Lung (tissue), 11 donors: ENCODE measurements at regions not wholly inside any gene's neighbourhood (a gene's known extent, or its start where the extent isn't known, plus 50 kb on each side); places are given as distances from the start of the nearest gene placed in this dataset.

Experiments used
- ATAC-seq: fragments of 200-7000 bp; cut with Tn5 transposase; one replicate; pipeline ENCODE4 v1.9.1; 2020; ENCODE audit warnings: moderate number of reproducible peaks; ENCODE audit not compliant: insufficient read depth, low FRiP score
- DNase-seq, 3 donors: peaks; one replicate each; pipeline ENCODE4 v3.0.0-alpha.2; 2013 to 2017
- H3K27ac ChIP-seq, 2 donors: one replicate each; pipeline ENCODE4 v1.5.1; 2013; ENCODE audit warnings: mild to moderate bottlenecking in 2 of 2, moderate library complexity in 2 of 2, control low read depth in 1 of 2, inconsistent platforms in 1 of 2, low read depth in 1 of 2, low read length in 1 of 2
- H3K27me3 ChIP-seq, 3 donors: one replicate each; pipeline ENCODE4 v1.5.1; 2013; ENCODE audit warnings: low read length in 2 of 3; ENCODE audit not compliant: control insufficient read depth in 3 of 3, insufficient read depth in 3 of 3
- H3K36me3 ChIP-seq, 4 donors: one replicate each; pipeline ENCODE4 v1.5.1; 2013; ENCODE audit warnings: low read length in 4 of 4, mild to moderate bottlenecking in 1 of 4, moderate library complexity in 1 of 4; ENCODE audit not compliant: control insufficient read depth in 4 of 4, insufficient read depth in 4 of 4
- H3K4me1 ChIP-seq, 5 donors: one replicate each; pipeline ENCODE4 v1.5.1; 2013; ENCODE audit warnings: low read length in 5 of 5, mild to moderate bottlenecking in 2 of 5, moderate library complexity in 1 of 5; ENCODE audit not compliant: control insufficient read depth in 5 of 5, insufficient read depth in 5 of 5
- H3K4me3 ChIP-seq: one replicate; pipeline ENCODE4 v1.5.1; 2013; ENCODE audit warnings: mild to moderate bottlenecking, control low read depth, moderate library complexity
- H3K9ac ChIP-seq, 2 donors: one replicate each; pipeline ENCODE4 v1.5.1; 2013; ENCODE audit warnings: low read length in 2 of 2, control low read depth in 1 of 2; ENCODE audit not compliant: insufficient read depth in 1 of 2
- H3K9me3 ChIP-seq, 4 donors: one replicate each; pipeline ENCODE4 v1.5.1; 2013; ENCODE audit warnings: low read length in 3 of 4, mild to moderate bottlenecking in 1 of 4, moderate library complexity in 1 of 4; ENCODE audit not compliant: control insufficient read depth in 4 of 4, insufficient read depth in 3 of 4
- WGBS, 2 donors: extraction: QIAGEN DNeasy Blood & Tissue Kit; methylation state at CpG; one replicate each; pipeline ENCODE4 v1.1.7; 2013; 5-methylcytosine and 5-hydroxymethylcytosine counted together
- TF ChIP-seq, protein P1 (sequence below): IDR thresholded peaks from 2 replicates; pipeline ENCODE4 v1.5.1; 2012; ENCODE audit warnings: mild to moderate bottlenecking; ENCODE audit errors: control extremely low read depth, extremely low read depth
- donor health status: control.
- donor health status: control.
- donor health status: Bipolar disorder and iron deficiency.
- donor health status: healthy.
- donor health status: DM: yes; HTN: yes; CAD: no.

DNA sequence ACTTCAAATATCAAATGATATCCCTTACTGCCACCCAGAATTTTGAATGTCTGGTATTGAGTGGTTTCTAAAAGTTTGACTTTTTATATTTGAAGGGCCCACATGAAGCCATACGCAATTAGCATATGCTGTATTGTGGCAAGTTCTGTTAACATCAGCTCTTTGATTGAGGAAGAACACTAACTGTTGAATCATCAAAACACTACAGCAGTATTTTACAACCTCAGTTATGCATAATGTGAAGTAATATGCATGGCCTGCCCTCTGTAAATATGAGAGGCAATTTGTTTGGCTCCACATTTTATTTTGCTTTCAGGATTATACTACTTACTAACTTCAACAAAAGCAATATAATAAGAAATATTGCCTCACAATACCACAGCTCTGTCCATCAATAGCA, 62.2 kb upstream of the DMD start:
- no peaks in the 10 kb centered on the region for H3K27me3 ChIP-seq
- no peaks in the 10 kb centered on the region for H3K9me3 ChIP-seq
- H3K4me3 ChIP-seq = no peak overlapping the region
- H3K27ac ChIP-seq = no peak overlapping the region
- TF ChIP-seq, protein P1, sequence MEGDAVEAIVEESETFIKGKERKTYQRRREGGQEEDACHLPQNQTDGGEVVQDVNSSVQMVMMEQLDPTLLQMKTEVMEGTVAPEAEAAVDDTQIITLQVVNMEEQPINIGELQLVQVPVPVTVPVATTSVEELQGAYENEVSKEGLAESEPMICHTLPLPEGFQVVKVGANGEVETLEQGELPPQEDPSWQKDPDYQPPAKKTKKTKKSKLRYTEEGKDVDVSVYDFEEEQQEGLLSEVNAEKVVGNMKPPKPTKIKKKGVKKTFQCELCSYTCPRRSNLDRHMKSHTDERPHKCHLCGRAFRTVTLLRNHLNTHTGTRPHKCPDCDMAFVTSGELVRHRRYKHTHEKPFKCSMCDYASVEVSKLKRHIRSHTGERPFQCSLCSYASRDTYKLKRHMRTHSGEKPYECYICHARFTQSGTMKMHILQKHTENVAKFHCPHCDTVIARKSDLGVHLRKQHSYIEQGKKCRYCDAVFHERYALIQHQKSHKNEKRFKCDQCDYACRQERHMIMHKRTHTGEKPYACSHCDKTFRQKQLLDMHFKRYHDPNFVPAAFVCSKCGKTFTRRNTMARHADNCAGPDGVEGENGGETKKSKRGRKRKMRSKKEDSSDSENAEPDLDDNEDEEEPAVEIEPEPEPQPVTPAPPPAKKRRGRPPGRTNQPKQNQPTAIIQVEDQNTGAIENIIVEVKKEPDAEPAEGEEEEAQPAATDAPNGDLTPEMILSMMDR = no peak
- DNase-seq = no peak
- ATAC-seq = no peak
- no peak overlapping the region for H3K9ac ChIP-seq
- no peaks in the 10 kb centered on the region for H3K36me3 ChIP-seq
- WGBS, 2 donors = 69 to 94% methylated on average over 1 of the region's 1 CpG
- H3K4me1 ChIP-seq = no peaks in the 10 kb centered on the region

DNA sequence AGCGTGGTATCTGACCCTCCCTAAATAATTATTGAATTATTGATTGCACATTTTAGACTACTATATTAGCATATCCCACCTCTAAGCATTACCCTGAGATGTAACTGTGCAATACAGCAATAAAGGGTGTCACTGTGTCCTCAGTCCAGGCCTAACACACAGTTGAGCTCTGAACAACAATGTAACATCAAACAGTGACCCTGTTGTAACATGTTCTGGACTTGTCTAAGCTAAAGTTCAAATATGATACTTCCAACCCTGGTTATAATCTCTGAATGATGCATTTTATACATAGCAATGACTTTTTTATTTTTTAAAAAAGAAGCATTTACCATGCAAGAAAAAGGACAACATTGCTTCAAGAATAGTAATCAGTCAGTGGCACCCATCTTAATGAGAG, 61.6 kb upstream of the DMD start:
- WGBS, 2 donors = 48 to 67% methylated on average over 1 of the region's 1 CpG

More for the DNA sequence above, 61.6 kb upstream of the DMD start:
- TF ChIP-seq, protein P1 = no peak
- Histone ChIP-seq H3K27ac (no peak overlapping the region), H3K4me1 (no peaks in the 10 kb centered on the region), H3K9ac (no peak overlapping the region), H3K27me3 (no peaks in the 10 kb centered on the region), H3K9me3 (no peaks in the 10 kb centered on the region), H3K36me3 (no peaks in the 10 kb centered on the region), H3K4me3 (no peak overlapping the region)
- ATAC-seq (no peak), DNase-seq (no peak)
